ENCODE measurements at regions not wholly inside any gene's neighbourhood (a gene's known extent, or its start where the extent isn't known, plus 50 kb on each side); places are given as distances from the start of the nearest gene placed in this dataset.

DNA sequence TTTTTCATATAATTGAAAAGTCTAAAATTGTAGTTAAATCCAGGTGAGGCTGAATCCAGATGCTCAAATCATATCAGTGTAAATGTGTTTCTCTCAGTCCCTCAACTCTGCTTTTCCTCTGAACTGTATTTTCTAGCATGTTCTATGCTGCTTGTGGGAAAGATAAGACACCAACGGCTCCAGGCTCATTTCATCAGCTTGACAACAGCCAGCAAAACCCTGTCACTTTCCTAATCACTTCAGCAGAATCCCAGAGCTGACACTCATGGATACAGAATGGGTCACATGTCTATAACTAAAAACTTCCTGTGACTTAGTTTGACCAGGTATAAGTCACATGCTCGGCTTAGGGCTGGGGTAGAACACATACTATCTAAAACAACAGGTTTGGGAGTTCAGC is 179.4 kb upstream of the ADRA1B start:
- Histone ChIP-seq H3K4me1 (ENCODE audit: control insufficient read depth in 3 of 3, insufficient read depth in 3 of 3, low read length in 3 of 3) (no peaks in the 10 kb centered on the region), H3K9me3 (ENCODE audit: control insufficient read depth in 3 of 3, low read length in 3 of 3) (no peaks in the 10 kb centered on the region), H3K36me3 (ENCODE audit: control insufficient read depth in 3 of 3, insufficient read depth in 3 of 3, low read length in 3 of 3) (no peaks in the 10 kb centered on the region), H3K9ac (ENCODE audit: low read depth in 1 of 3, low read length in 3 of 3) (no peak overlapping the region), H3K27ac (ENCODE audit: low read depth, low read length) (no peak overlapping the region), H3K4me3 (ENCODE audit: low read length in 3 of 3) (no peak overlapping the region), H3K27me3 (ENCODE audit: control insufficient read depth in 3 of 3, insufficient read depth in 3 of 3, low read length in 3 of 3) (no peaks in the 10 kb centered on the region)

DNA sequence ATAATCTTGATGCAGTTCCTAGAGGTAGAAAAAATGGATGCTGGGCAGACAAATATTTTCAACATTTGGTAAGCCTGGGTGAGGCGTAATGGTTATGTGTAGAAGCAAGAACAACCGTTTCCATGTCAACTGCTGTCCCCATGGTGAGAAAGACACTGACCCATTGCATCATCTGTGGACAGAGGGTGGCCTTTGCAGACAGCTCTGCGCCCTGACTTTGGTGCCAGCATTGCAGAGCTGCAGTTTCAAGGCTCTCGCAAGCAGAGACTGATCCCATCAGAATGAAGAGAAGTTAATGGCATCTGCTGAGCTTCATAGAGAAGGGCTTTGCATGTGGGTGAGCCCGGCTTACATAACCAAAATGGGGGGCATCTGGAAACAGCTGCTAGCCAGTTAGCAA is 179.0 kb upstream of the ADRA1B start:
- no peaks in the 10 kb centered on the region for H3K4me1 ChIP-seq (ENCODE audit: control insufficient read depth in 3 of 3, insufficient read depth in 3 of 3, low read length in 3 of 3)
- H3K9me3 ChIP-seq (ENCODE audit: control insufficient read depth in 3 of 3, low read length in 3 of 3): no peaks in the 10 kb centered on the region
- no peak overlapping the region for H3K9ac ChIP-seq (ENCODE audit: low read depth in 1 of 3, low read length in 3 of 3)
- H3K4me3 ChIP-seq (ENCODE audit: low read length in 3 of 3): no peak overlapping the region
- H3K27ac ChIP-seq (ENCODE audit: low read depth, low read length): no peak overlapping the region
- no peaks in the 10 kb centered on the region for H3K27me3 ChIP-seq (ENCODE audit: control insufficient read depth in 3 of 3, insufficient read depth in 3 of 3, low read length in 3 of 3)
- no peaks in the 10 kb centered on the region for H3K36me3 ChIP-seq (ENCODE audit: control insufficient read depth in 3 of 3, insufficient read depth in 3 of 3, low read length in 3 of 3)

DNA sequence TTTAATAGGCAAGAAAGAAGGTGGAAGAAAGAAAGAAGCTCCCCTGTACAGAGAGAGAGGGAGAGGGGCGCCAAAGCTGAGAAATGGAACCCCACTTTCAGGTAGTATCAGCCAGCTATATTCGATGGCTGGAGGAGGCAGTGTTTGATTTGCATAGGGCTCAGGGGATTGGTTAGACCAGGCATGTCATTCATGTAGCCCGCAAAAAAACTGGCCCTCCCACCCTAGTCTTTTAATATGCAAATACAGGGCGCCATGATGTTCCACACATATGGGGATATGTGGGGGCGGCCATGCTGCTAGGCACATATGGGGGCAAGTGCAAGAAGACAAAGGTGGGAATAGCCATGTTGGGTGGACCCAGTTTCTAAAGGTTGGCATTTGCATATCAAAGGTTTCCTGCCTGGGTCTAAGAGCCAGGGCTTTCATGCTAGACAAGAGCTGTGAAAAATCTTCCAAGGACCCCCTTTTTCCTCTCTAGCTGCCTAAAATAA is 174.4 kb upstream of the ADRA1B start:
- Histone ChIP-seq H3K4me1 (ENCODE audit: control insufficient read depth in 3 of 3, insufficient read depth in 3 of 3, low read length in 3 of 3) (no peaks in the 10 kb centered on the region), H3K4me3 (ENCODE audit: low read length in 3 of 3) (no peak overlapping the region)

DNA sequence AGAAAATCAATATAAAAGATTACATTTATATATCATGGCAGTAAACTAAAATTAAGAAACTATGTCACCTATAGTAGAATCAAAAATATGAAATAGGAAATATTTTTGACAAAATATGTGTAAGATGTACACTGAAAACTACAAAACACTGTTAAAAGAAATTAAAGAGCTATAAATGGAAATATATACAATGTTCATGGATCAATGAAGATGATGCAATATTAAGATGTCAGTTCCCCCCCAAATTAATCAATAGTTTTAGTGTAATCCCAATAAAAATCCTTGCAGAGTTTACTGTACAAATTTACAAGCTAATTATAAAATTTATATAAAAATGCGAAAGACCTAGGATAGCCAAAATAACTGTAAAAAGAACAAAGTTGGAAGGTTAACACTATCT is 173.0 kb upstream of the ADRA1B start:
- Histone ChIP-seq H3K9ac (ENCODE audit: low read depth in 1 of 3, low read length in 3 of 3) (no peak overlapping the region), H3K27ac (ENCODE audit: low read depth, low read length) (no peak overlapping the region), H3K4me1 (ENCODE audit: control insufficient read depth in 3 of 3, insufficient read depth in 3 of 3, low read length in 3 of 3) (no peaks in the 10 kb centered on the region), H3K27me3 (ENCODE audit: control insufficient read depth in 3 of 3, insufficient read depth in 3 of 3, low read length in 3 of 3) (no peaks in the 10 kb centered on the region), H3K9me3 (ENCODE audit: control insufficient read depth in 3 of 3, low read length in 3 of 3) (no peaks in the 10 kb centered on the region), H3K36me3 (ENCODE audit: control insufficient read depth in 3 of 3, insufficient read depth in 3 of 3, low read length in 3 of 3) (no peaks in the 10 kb centered on the region), H3K4me3 (ENCODE audit: low read length in 3 of 3) (no peak overlapping the region)

More for the DNA sequence above, 174.4 kb upstream of the ADRA1B start:
- no peaks in the 10 kb centered on the region for H3K9me3 ChIP-seq (ENCODE audit: control insufficient read depth in 3 of 3, low read length in 3 of 3)
- H3K9ac ChIP-seq (ENCODE audit: low read depth in 1 of 3, low read length in 3 of 3): no peak overlapping the region
- no peak overlapping the region for H3K27ac ChIP-seq (ENCODE audit: low read depth, low read length)
- H3K36me3 ChIP-seq (ENCODE audit: control insufficient read depth in 3 of 3, insufficient read depth in 3 of 3, low read length in 3 of 3): no peaks in the 10 kb centered on the region
- no peaks in the 10 kb centered on the region for H3K27me3 ChIP-seq (ENCODE audit: control insufficient read depth in 3 of 3, insufficient read depth in 3 of 3, low read length in 3 of 3)

DNA sequence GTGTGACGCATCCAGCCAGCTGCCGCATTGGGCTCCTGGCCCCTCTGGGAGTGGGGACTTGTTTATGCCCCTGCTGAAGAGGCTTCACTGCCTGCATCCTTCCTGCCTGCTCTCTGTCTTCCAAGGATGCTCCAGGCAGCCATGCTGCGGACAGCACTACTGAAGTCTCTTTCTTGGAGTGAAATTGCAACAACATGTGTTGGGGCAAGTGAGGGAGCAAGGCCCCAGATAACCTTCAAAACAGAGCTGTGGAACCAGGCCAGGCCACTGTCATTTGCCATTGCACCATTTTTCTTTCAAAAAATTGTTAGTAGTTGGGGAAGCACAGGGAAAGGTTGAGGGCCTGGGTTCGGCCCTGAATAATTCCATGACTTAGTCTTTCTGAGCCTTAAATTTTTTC is 169.6 kb upstream of the ADRA1B start:
- Histone ChIP-seq H3K4me3 (ENCODE audit: low read length in 3 of 3) (no peak overlapping the region), H3K36me3 (ENCODE audit: control insufficient read depth in 3 of 3, insufficient read depth in 3 of 3, low read length in 3 of 3) (no peaks in the 10 kb centered on the region), H3K9me3 (ENCODE audit: control insufficient read depth in 3 of 3, low read length in 3 of 3) (peaks cover 0 to 3% (median 3%) of the 10 kb centered on the region in 3 donors), H3K4me1 (ENCODE audit: control insufficient read depth in 3 of 3, insufficient read depth in 3 of 3, low read length in 3 of 3) (no peaks in the 10 kb centered on the region), H3K27me3 (ENCODE audit: control insufficient read depth in 3 of 3, insufficient read depth in 3 of 3, low read length in 3 of 3) (no peaks in the 10 kb centered on the region), H3K9ac (ENCODE audit: low read depth in 1 of 3, low read length in 3 of 3) (no peak overlapping the region), H3K27ac (ENCODE audit: low read depth, low read length) (no peak overlapping the region)

DNA sequence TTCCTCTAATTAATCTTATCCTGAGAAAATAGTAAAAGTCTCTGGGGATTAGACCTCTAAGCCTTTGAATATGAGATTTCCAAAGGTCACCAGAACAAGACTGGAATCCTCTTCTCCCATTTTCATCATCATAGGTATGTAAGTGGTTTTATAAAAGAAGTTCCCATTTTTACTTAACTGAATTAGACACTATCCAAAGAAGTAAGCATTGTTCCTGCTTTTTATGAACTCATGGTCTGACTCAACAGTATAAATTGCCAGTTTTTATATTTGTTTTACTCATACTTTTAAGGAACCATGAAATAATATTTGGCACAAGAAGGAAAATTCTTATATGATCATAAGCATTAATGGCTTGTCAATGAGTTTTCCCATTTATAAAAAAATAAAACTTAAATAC is 167.1 kb upstream of the ADRA1B start:
- H3K36me3 ChIP-seq (ENCODE audit: control insufficient read depth in 3 of 3, insufficient read depth in 3 of 3, low read length in 3 of 3): no peaks in the 10 kb centered on the region
- peaks cover 0 to 3% (median 3%) of the 10 kb centered on the region in 3 donors for H3K9me3 ChIP-seq (ENCODE audit: control insufficient read depth in 3 of 3, low read length in 3 of 3)
- H3K4me1 ChIP-seq (ENCODE audit: control insufficient read depth in 3 of 3, insufficient read depth in 3 of 3, low read length in 3 of 3): no peaks in the 10 kb centered on the region
- no peaks in the 10 kb centered on the region for H3K27me3 ChIP-seq (ENCODE audit: control insufficient read depth in 3 of 3, insufficient read depth in 3 of 3, low read length in 3 of 3)
- H3K27ac ChIP-seq (ENCODE audit: low read depth, low read length): no peak overlapping the region
- no peak overlapping the region for H3K4me3 ChIP-seq (ENCODE audit: low read length in 3 of 3)
- H3K9ac ChIP-seq (ENCODE audit: low read depth in 1 of 3, low read length in 3 of 3): no peak overlapping the region

DNA sequence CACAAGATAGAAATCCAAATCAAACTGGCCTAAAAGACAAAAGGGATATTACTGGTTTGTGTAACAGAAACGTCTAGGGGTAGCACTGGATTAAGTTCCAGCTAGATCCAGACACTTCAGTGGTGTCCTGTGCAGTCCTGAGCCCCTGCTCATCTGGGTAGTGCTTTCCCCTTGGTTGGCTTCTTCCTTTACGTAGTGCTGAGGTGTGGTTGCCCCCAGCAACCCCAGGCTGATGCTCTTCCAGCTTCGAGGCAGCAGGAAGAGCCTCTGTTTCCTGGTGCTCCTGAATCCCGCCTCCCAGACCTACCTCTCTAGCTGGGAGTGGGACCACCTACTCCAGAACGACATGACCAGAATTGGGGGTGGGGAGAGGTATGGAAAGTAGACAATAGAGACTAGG is 166.1 kb upstream of the ADRA1B start:
- Histone ChIP-seq H3K27ac (ENCODE audit: low read depth, low read length) (no peak overlapping the region), H3K36me3 (ENCODE audit: control insufficient read depth in 3 of 3, insufficient read depth in 3 of 3, low read length in 3 of 3) (no peaks in the 10 kb centered on the region), H3K9me3 (ENCODE audit: control insufficient read depth in 3 of 3, low read length in 3 of 3) (peaks cover 0 to 3% (median 3%) of the 10 kb centered on the region in 3 donors), H3K27me3 (ENCODE audit: control insufficient read depth in 3 of 3, insufficient read depth in 3 of 3, low read length in 3 of 3) (no peaks in the 10 kb centered on the region), H3K9ac (ENCODE audit: low read depth in 1 of 3, low read length in 3 of 3) (no peak overlapping the region), H3K4me1 (ENCODE audit: control insufficient read depth in 3 of 3, insufficient read depth in 3 of 3, low read length in 3 of 3) (no peaks in the 10 kb centered on the region), H3K4me3 (ENCODE audit: low read length in 3 of 3) (no peak overlapping the region)

DNA sequence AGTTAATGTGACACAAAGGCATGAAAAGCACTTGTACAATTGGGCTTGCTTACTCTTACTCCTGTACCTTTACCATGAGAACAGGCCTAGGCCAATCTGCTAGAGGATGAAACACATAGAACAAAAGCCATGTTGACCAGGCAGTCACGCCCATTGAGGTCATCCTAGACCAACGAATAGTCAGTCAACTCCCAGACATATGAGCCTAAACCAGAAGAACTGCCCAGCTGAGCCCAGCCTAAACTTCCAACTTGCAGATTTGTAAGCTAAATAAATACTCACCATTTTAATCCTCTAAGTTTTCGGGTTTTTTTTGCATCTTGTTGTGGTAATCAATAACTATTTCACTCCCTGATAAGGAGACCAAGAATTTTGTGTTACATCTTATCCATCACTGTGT is 164.8 kb upstream of the ADRA1B start:
- Histone ChIP-seq H3K36me3 (ENCODE audit: control insufficient read depth in 3 of 3, insufficient read depth in 3 of 3, low read length in 3 of 3) (no peaks in the 10 kb centered on the region), H3K9me3 (ENCODE audit: control insufficient read depth in 3 of 3, low read length in 3 of 3) (peaks cover 0 to 3% (median 3%) of the 10 kb centered on the region in 3 donors), H3K4me3 (ENCODE audit: low read length in 3 of 3) (no peak overlapping the region), H3K27ac (ENCODE audit: low read depth, low read length) (no peak overlapping the region), H3K9ac (ENCODE audit: low read depth in 1 of 3, low read length in 3 of 3) (no peak overlapping the region), H3K27me3 (ENCODE audit: control insufficient read depth in 3 of 3, insufficient read depth in 3 of 3, low read length in 3 of 3) (no peaks in the 10 kb centered on the region), H3K4me1 (ENCODE audit: control insufficient read depth in 3 of 3, insufficient read depth in 3 of 3, low read length in 3 of 3) (no peaks in the 10 kb centered on the region)

DNA sequence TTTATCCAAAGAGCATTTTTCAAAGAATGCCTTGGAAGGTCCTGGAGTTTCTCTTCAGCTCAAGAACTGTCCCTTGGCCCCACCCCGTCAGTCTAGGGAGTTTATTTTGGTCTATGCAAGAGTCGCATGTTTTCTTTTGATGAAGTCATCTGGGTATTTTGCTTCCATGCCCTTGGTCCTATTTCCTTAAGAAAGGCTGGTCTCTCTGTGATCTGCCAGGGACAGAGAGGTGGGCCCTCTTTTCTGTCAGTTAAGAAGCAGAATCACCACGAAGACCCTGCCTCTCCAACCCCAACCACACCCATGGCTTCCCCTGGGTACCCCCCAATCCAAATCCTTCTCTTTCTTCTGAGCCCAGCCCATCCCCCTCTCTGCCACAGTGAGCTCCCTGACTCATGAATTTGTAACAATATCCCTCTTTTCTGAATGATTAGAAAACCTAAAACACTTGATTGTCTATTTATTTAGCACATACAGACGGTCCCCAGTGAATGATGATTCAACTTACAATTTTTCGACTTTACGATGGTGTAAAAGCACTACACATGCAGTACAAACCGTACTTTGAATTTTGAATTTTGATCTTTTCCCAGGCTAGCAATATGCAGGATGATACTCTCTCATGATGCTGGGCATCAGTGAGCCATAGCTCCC is 163.5 kb upstream of the ADRA1B start:
- H3K27ac ChIP-seq (ENCODE audit: low read depth, low read length): no peak overlapping the region
- peaks cover 0 to 3% (median 3%) of the 10 kb centered on the region in 3 donors for H3K9me3 ChIP-seq (ENCODE audit: control insufficient read depth in 3 of 3, low read length in 3 of 3)
- H3K4me3 ChIP-seq (ENCODE audit: low read length in 3 of 3): no peak overlapping the region
- H3K36me3 ChIP-seq (ENCODE audit: control insufficient read depth in 3 of 3, insufficient read depth in 3 of 3, low read length in 3 of 3): no peaks in the 10 kb centered on the region
- H3K4me1 ChIP-seq (ENCODE audit: control insufficient read depth in 3 of 3, insufficient read depth in 3 of 3, low read length in 3 of 3): no peaks in the 10 kb centered on the region
- no peak overlapping the region for H3K9ac ChIP-seq (ENCODE audit: low read depth in 1 of 3, low read length in 3 of 3)
- no peaks in the 10 kb centered on the region for H3K27me3 ChIP-seq (ENCODE audit: control insufficient read depth in 3 of 3, insufficient read depth in 3 of 3, low read length in 3 of 3)

DNA sequence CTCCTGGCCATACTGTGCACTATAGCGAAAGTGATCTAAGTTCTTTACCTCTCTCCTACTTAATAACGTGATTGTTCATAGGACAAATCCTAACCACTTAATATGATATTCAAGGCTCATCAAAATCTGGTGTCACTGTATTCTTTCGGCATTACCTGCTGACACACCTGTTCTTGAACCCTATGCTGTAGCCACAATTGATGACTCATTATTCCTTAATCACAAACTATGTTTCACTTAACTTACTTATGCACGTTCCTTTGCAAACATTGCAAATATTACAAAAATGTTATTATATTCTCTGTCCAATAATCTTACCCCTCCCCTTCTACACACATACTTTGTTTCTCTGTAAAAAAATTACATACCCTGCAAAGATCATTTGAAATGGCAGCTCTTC is 158.1 kb upstream of the ADRA1B start:
- no peaks in the 10 kb centered on the region for H3K36me3 ChIP-seq (ENCODE audit: control insufficient read depth in 3 of 3, insufficient read depth in 3 of 3, low read length in 3 of 3)
- no peak overlapping the region for H3K9ac ChIP-seq (ENCODE audit: low read depth in 1 of 3, low read length in 3 of 3)
- no peaks in the 10 kb centered on the region for H3K9me3 ChIP-seq (ENCODE audit: control insufficient read depth in 3 of 3, low read length in 3 of 3)
- no peak overlapping the region for H3K4me3 ChIP-seq (ENCODE audit: low read length in 3 of 3)
- H3K27me3 ChIP-seq (ENCODE audit: control insufficient read depth in 3 of 3, insufficient read depth in 3 of 3, low read length in 3 of 3): no peaks in the 10 kb centered on the region
- no peaks in the 10 kb centered on the region for H3K4me1 ChIP-seq (ENCODE audit: control insufficient read depth in 3 of 3, insufficient read depth in 3 of 3, low read length in 3 of 3)
- no peak overlapping the region for H3K27ac ChIP-seq (ENCODE audit: low read depth, low read length)

All from skeletal muscle tissue (tissue), 3 donors.